ENCODE measurements at regions not wholly inside any gene's neighbourhood (a gene's known extent, or its start where the extent isn't known, plus 50 kb on each side); places are given as distances from the start of the nearest gene placed in this dataset.

- TF ChIP-seq CTCF (IDR thresholded peaks at IDR 0.05): no peak
- TF ChIP-seq EP300 (IDR thresholded peaks at IDR 0.05): no peak
- TF ChIP-seq POLR2A (IDR thresholded peaks at IDR 0.05): no peak
- no peak for TF ChIP-seq POLR2AphosphoS5 (IDR thresholded peaks at IDR 0.05)
Measured at GRCh38 chr17:33531311-33531710, 238.2 kb upstream of the ASIC2 start.
